ENCODE measurements at regions not wholly inside any gene's neighbourhood (a gene's known extent, or its start where the extent isn't known, plus 50 kb on each side); places are given as distances from the start of the nearest gene placed in this dataset.

DNA sequence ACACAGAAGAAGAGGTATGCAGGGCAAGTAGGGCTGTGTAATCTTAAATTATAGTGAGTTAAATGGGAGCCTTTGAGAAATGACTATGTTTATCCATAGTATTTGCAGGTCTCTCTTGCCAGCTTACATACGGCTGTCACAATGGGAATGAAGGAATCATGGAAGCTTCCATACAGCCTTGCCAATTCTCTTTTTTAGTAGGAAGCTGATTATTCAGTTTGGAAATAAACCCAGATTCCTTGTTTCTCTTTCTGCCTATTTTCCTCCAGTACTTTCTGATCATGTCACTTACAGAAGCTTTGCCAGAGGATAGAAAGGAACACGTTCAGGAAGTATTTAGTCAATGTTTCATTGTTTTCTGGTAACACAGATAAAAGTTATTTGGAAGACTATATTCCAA lies 217.4 kb upstream of the DIO2 start:
- Histone ChIP-seq H3K9me3 (no peaks in the 10 kb centered on the region), H3K27me3 (no peaks in the 10 kb centered on the region), H3K36me3 (no peaks in the 10 kb centered on the region), H3K4me3 (no peak overlapping the region), H3K27ac (no peak overlapping the region), H3K4me1 (no peaks in the 10 kb centered on the region)
- intact Hi-C loops (cut with DNase I) = no loop called here
- DNase-seq (no peak), ATAC-seq (no peak)
- 43 to 47% methylated on average over 2 of the region's 2 CpGs for WGBS, 2 donors
- TF ChIP-seq, protein P1, sequence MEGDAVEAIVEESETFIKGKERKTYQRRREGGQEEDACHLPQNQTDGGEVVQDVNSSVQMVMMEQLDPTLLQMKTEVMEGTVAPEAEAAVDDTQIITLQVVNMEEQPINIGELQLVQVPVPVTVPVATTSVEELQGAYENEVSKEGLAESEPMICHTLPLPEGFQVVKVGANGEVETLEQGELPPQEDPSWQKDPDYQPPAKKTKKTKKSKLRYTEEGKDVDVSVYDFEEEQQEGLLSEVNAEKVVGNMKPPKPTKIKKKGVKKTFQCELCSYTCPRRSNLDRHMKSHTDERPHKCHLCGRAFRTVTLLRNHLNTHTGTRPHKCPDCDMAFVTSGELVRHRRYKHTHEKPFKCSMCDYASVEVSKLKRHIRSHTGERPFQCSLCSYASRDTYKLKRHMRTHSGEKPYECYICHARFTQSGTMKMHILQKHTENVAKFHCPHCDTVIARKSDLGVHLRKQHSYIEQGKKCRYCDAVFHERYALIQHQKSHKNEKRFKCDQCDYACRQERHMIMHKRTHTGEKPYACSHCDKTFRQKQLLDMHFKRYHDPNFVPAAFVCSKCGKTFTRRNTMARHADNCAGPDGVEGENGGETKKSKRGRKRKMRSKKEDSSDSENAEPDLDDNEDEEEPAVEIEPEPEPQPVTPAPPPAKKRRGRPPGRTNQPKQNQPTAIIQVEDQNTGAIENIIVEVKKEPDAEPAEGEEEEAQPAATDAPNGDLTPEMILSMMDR (IDR thresholded peaks at IDR 0.05) = no peak

DNA sequence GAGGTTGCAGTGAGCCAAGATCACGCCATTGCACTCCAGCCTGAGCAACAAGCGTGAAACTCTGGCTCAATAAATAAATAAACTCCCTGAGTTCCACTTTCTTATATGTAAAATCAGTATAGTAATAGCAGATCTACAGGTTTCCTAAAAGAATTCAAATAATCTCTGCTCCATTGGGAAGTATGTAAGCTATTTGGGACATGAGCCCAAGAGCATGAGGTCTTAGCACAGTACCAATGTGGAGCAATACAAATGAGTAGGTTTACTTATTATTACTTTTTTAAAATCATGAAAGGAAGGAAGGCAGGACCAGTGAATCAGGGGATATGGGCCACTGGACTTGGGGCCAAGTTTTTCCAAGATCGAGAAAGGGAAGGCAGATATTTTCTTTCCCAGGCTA lies 216.9 kb upstream of the DIO2 start:
- no peak overlapping the region for H3K4me3 ChIP-seq
- H3K4me1 ChIP-seq = no peaks in the 10 kb centered on the region
- DNase-seq (no peak), ATAC-seq (no peak)
- intact Hi-C loops (cut with DNase I) = no loop called here
- H3K27me3 ChIP-seq = no peaks in the 10 kb centered on the region
- H3K9me3 ChIP-seq = no peaks in the 10 kb centered on the region
- WGBS, 2 donors = 82 to 83% methylated on average over 3 of the region's 3 CpGs
- TF ChIP-seq, protein P1 (IDR thresholded peaks at IDR 0.05) = no peak
- no peak overlapping the region for H3K27ac ChIP-seq
- no peaks in the 10 kb centered on the region for H3K36me3 ChIP-seq

DNA sequence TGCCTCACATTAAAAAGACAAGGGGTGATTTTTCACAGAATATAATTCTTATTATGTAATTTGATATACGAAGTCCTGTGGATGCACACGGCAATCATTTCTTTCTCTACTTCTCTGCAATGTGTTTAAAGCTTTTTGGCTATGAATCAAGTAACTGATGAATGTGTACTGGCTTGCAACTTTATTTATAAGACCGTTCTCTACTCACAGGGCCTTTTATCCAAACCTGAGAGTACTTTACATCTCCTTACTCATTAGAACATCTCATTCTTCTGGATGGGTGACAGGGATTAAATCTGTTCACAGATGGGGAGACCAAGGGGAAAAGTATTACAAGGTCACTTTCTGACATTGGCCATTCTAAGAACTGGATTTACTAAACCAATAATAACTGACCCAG lies 215.8 kb upstream of the DIO2 start:
- ATAC-seq (peak in 2 of 8 donors; percentile 26 to 73), DNase-seq (no peak)
- Histone ChIP-seq H3K4me1 (no peaks in the 10 kb centered on the region), H3K27me3 (no peaks in the 10 kb centered on the region), H3K4me3 (no peak overlapping the region), H3K27ac (no peak overlapping the region), H3K36me3 (no peaks in the 10 kb centered on the region), H3K9me3 (no peaks in the 10 kb centered on the region)
- intact Hi-C loops (cut with DNase I) = no loop called here
- TF ChIP-seq, protein P1 (IDR thresholded peaks at IDR 0.05) = no peak
- 68 to 71% methylated on average over 3 of the region's 3 CpGs for WGBS, 2 donors

DNA sequence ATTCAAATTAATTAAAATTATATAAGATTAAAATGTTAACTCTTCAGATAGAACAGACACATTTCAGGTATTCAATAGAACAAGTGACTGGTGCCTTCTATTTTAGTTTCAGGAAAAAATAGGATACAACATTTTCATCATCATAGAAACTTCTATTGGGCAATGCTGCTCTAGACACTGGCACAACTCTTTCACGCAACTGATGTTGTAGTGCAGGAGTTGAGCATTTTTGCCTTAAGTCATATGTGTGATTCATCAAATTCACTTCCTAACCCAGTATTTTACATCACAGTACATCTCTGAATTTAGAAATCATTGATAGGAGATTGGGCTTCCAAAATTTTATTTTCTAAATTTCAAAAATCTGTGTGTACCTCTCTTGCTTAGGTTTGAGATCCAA lies 215.4 kb upstream of the DIO2 start:
- H3K4me1 ChIP-seq = no peaks in the 10 kb centered on the region
- DNase-seq = no peak

More for the DNA sequence above, 215.4 kb upstream of the DIO2 start:
- Histone ChIP-seq H3K27ac (peak overlapping the region in 1 of 10 donors; percentile 0), H3K4me3 (no peak overlapping the region), H3K27me3 (no peaks in the 10 kb centered on the region), H3K36me3 (no peaks in the 10 kb centered on the region), H3K9me3 (no peaks in the 10 kb centered on the region)
- ATAC-seq = no peak
- TF ChIP-seq, protein P1 (IDR thresholded peaks at IDR 0.05) = no peak
- WGBS, 2 donors = 92 to 98% methylated on average over 1 of the region's 1 CpG
- intact Hi-C loops (cut with DNase I) = no loop called here

Data from heart right ventricle (tissue), 16 donors.